RWPE1 (cell line): ENCODE measurements at regions not wholly inside any gene's neighbourhood (a gene's known extent, or its start where the extent isn't known, plus 50 kb on each side); places are given as distances from the start of the nearest gene placed in this dataset.

Source experiments
- CTCF ChIA-PET: fragments of 350-600 bp; sonication (Branson Sonifier 250); formaldehyde crosslinking; extraction: SDS; loops from one replicate; lab custom pipeline; 2021; lab: Yijun Ruan, JAX
- POLR2A ChIA-PET: fragments of 400-600 bp; formaldehyde crosslinking; extraction: SDS; loops from one replicate; lab custom pipeline; 2020; ENCODE audit warnings: antibody characterized with exemption; ENCODE audit not compliant: low non-redundant PET; lab: Yijun Ruan, JAX
- DNase-seq: peaks from one replicate; pipeline ENCODE4 v3.0.0; 2012; ENCODE audit warnings: low spot score
- H3K27ac ChIP-seq: fragments of 450-650 bp; 2 replicates; pipeline ENCODE4 v1.5.1; 2017
- TF ChIP-seq, protein P1 (sequence below): fragments of 450-650 bp; conservative IDR thresholded peaks from 2 replicates; pipeline ENCODE4 v1.5.1; 2017; ENCODE audit warnings: low read depth, mild to moderate bottlenecking

GRCh38 chr4:71691416-71692073 lies 92.3 kb downstream of the GC start:
- ChIA-PET CTCF (no interaction called here), POLR2A (no interaction called here)
- H3K27ac ChIP-seq: no peak overlapping the region
- no peak for DNase-seq
- TF ChIP-seq, protein P1, sequence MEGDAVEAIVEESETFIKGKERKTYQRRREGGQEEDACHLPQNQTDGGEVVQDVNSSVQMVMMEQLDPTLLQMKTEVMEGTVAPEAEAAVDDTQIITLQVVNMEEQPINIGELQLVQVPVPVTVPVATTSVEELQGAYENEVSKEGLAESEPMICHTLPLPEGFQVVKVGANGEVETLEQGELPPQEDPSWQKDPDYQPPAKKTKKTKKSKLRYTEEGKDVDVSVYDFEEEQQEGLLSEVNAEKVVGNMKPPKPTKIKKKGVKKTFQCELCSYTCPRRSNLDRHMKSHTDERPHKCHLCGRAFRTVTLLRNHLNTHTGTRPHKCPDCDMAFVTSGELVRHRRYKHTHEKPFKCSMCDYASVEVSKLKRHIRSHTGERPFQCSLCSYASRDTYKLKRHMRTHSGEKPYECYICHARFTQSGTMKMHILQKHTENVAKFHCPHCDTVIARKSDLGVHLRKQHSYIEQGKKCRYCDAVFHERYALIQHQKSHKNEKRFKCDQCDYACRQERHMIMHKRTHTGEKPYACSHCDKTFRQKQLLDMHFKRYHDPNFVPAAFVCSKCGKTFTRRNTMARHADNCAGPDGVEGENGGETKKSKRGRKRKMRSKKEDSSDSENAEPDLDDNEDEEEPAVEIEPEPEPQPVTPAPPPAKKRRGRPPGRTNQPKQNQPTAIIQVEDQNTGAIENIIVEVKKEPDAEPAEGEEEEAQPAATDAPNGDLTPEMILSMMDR: no peak

- TF ChIP-seq, protein P1: no peak
- ChIA-PET CTCF (interaction anchor here (0.7 kb wide), 1 partner anchor 24 kb away, joined by 3 read pairs; no protein-coding TSS in a partner anchor), POLR2A (no interaction called here)
- no peak for DNase-seq
- H3K27ac ChIP-seq: no peak overlapping the region
These were observed 94.1 kb downstream of the GC start for GRCh38 chr4:71689822-71690221.

GRCh38 chr4:71687056-71687455 lies 96.8 kb downstream of the GC start:
- POLR2A ChIA-PET: no interaction called here
- TF ChIP-seq, protein P1: no peak
- no peak for DNase-seq
- H3K27ac ChIP-seq: no peak overlapping the region
- CTCF ChIA-PET: no interaction called here

GRCh38 chr4:71685975-71686374 lies 97.9 kb downstream of the GC start:
- no peak for DNase-seq
- TF ChIP-seq, protein P1: no peak
- CTCF ChIA-PET: no interaction called here
- POLR2A ChIA-PET: no interaction called here
- no peak overlapping the region for H3K27ac ChIP-seq

DNA sequence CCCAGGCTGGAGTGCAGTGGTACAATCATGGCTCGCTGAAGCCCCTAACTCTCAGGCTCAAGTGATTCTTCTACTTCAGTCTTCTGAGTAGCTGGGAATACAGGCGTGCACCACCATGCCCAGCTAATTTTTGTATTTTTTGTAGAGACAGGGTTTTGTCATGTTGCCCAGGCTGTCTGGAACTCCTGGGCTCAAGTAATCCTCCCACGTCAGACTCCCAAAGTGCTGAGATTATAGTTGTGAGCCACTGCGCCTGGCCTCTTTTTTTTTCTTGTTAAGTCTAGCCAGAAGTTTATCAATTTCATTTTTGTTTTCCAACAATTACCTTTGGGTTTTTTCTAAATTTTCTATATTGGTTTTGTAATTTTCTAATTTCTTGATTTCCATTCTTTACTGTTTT lies 100.6 kb downstream of the GC start:
- TF ChIP-seq, protein P1: no peak
- no peak for DNase-seq
- ChIA-PET POLR2A (no interaction called here), CTCF (interaction anchor here (0.7 kb wide), 1 partner anchor 15 kb away, joined by 4 read pairs; no protein-coding TSS in a partner anchor)
- H3K27ac ChIP-seq: no peak overlapping the region

GRCh38 chr4:71680706-71681105 lies 103.2 kb downstream of the GC start:
- no peak overlapping the region for H3K27ac ChIP-seq
- CTCF ChIA-PET: no interaction called here
- POLR2A ChIA-PET: no interaction called here
- no peak for DNase-seq
- TF ChIP-seq, protein P1: no peak
